Neural progenitor cell (in vitro differentiated cells): ENCODE measurements at regions not wholly inside any gene's neighbourhood (a gene's known extent, or its start where the extent isn't known, plus 50 kb on each side); places are given as distances from the start of the nearest gene placed in this dataset.

Experiments used
- CTCF ChIP-seq: fragments of 200-600 bp; sonication (generic); IDR thresholded peaks from 2 replicates; pipeline ENCODE4 v1.5.1; 2017; ENCODE audit warnings: antibody characterized with exemption, mild to moderate bottlenecking
- EZH2 ChIP-seq: fragments of 200-600 bp; sonication (generic); IDR thresholded peaks from 2 replicates; pipeline ENCODE4 v1.6.1; 2017; ENCODE audit warnings: antibody characterized with exemption, mild to moderate bottlenecking, moderate library complexity

- TF ChIP-seq EZH2: no peak
- no peak for TF ChIP-seq CTCF
Measured at GRCh38 chrX:20727447-20727846, 460.7 kb upstream of the RPS6KA3 start.
